Fibroblast of villous mesenchyme (primary cell): ENCODE measurements at regions not wholly inside any gene's neighbourhood (a gene's known extent, or its start where the extent isn't known, plus 50 kb on each side); places are given as distances from the start of the nearest gene placed in this dataset. TPM values are rescaled to one million over a fixed set of nuclear protein-coding genes. Genes with fewer than 3 reads are reported as not detected.
"Not testable (repeated sequence)": the region's sequence is repeated elsewhere in the genome, so short reads cannot be mapped to it uniquely, and the experiment has no call there.

Experiments used
- DNase-seq: peaks from one replicate; pipeline ENCODE4 v3.0.0-alpha.2; 2010; ENCODE audit warnings: low read depth
- H3K4me3 ChIP-seq: 2 replicates; pipeline ENCODE4 v1.5.1; 2011; ENCODE audit warnings: low read depth, mild to moderate bottlenecking, low read length
- small RNA-seq: library from RNA; depleted of rRNA; stranded (forward); fragments of <200 nt; gene quantifications from one replicate; pipeline ENCODE3, GENCODE V24; 2012
- TF ChIP-seq, protein P1 (sequence below): IDR thresholded peaks from 2 replicates; pipeline ENCODE4 v1.5.1; 2012; ENCODE audit warnings: low read depth, mild to moderate bottlenecking, low read length; ENCODE audit not compliant: insufficient read depth

GRCh38 chr6:154937306-154938220 lies 57.6 kb upstream of the TIAM2 start:
- TF ChIP-seq, protein P1, sequence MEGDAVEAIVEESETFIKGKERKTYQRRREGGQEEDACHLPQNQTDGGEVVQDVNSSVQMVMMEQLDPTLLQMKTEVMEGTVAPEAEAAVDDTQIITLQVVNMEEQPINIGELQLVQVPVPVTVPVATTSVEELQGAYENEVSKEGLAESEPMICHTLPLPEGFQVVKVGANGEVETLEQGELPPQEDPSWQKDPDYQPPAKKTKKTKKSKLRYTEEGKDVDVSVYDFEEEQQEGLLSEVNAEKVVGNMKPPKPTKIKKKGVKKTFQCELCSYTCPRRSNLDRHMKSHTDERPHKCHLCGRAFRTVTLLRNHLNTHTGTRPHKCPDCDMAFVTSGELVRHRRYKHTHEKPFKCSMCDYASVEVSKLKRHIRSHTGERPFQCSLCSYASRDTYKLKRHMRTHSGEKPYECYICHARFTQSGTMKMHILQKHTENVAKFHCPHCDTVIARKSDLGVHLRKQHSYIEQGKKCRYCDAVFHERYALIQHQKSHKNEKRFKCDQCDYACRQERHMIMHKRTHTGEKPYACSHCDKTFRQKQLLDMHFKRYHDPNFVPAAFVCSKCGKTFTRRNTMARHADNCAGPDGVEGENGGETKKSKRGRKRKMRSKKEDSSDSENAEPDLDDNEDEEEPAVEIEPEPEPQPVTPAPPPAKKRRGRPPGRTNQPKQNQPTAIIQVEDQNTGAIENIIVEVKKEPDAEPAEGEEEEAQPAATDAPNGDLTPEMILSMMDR: no peak
- no peak for DNase-seq
- H3K4me3 ChIP-seq: no peak overlapping the region

GRCh38 chr6:154938221-154938580 lies 56.9 kb upstream of the TIAM2 start:
- TF ChIP-seq, protein P1: no peak
- H3K4me3 ChIP-seq: no peak overlapping the region
- no peak for DNase-seq

GRCh38 chr6:154938727-154939285 lies 56.3 kb upstream of the TIAM2 start:
- H3K4me3 ChIP-seq, DNase-seq: not testable (repeated sequence)

- H3K4me3 ChIP-seq: no peak overlapping the region
- no peak for DNase-seq
- TF ChIP-seq, protein P1: no peak
Measured at GRCh38 chr6:154942770-154943169, 52.3 kb upstream of the TIAM2 start.

GRCh38 chr6:154945271-154945890 lies 49.7 kb upstream of the TIAM2 start:
- H3K4me3 ChIP-seq: no peak overlapping the region
- no peak for DNase-seq
- TF ChIP-seq, protein P1: no peak

Small RNA genes in the stretch of these regions (small RNA-seq; reads per million reads assigned to genes)
- gene RF00096: not detected
